ENCODE measurements at regions not wholly inside any gene's neighbourhood (a gene's known extent, or its start where the extent isn't known, plus 50 kb on each side); places are given as distances from the start of the nearest gene placed in this dataset.

GRCh38 chr13:44244288-44244687 is 129.3 kb upstream of the SERP2 start:
- no peak for TF ChIP-seq CTCF (conservative IDR thresholded peaks at IDR 0.05; ENCODE audit: low read length)
- no peak for TF ChIP-seq EZH2phosphoT487 (IDR thresholded peaks at IDR 0.05; ENCODE audit: borderline replicate concordance)
